ENCODE measurements at regions not wholly inside any gene's neighbourhood (a gene's known extent, or its start where the extent isn't known, plus 50 kb on each side); places are given as distances from the start of the nearest gene placed in this dataset.
A peak's percentile ranks its signal among the peaks of the same experiment; 100 is the strongest.

DNA sequence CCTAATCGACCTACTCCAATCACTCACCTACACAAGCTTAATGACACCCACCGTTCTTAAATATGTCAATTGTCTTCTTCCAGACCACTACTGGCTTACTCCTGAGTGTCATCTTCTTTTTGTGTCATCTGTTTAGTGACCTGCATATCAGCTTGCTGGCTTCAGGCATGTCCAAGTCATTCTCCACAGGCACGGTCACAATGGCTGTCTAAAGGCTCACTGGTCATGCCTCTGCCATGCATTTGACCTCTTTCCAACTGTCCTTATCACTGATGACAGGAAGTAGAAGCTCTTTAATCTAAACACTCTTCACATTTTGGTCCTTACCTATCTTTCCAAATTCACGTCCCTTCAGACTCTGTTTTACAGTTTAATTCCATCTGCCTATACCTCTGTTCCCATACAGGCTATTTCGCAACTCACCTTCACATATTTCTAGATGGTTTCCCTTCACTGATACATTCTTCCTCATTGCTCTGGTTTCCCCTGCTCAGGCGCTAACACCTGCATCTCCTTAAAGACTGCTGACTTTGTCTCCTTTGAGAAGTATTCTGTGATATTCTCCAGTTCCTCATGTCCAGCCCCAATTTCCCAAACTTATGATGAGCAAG, 217.5 kb downstream of the TRIB2 start:
- no peak for DNase-seq

- DNase-seq = no peak
Measured at GRCh38 chr2:12935222-12935621, 218.5 kb downstream of the TRIB2 start.

DNA sequence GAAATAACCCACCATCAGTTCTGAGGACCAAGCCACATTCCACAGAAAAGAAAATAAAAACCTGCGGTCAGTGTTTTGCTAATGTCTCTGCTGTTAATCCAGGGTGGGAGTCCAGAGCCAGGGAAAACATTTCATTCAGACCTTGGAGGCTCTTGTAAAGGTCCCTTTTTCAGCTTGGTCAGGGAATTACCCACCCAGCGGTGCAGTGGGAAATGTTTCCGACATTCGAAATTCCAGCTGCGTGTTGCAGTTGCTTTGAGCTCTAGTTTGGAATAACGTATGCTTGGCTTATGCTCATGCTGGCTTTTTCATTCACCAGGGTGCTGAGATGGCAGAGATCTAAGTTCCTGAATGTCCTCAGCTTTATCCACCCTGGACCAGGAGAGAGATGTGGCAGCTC, 219.1 kb downstream of the TRIB2 start:
- no peak for DNase-seq

GRCh38 chr2:12941203-12941602, 224.5 kb downstream of the TRIB2 start:
- no peak for DNase-seq

DNA sequence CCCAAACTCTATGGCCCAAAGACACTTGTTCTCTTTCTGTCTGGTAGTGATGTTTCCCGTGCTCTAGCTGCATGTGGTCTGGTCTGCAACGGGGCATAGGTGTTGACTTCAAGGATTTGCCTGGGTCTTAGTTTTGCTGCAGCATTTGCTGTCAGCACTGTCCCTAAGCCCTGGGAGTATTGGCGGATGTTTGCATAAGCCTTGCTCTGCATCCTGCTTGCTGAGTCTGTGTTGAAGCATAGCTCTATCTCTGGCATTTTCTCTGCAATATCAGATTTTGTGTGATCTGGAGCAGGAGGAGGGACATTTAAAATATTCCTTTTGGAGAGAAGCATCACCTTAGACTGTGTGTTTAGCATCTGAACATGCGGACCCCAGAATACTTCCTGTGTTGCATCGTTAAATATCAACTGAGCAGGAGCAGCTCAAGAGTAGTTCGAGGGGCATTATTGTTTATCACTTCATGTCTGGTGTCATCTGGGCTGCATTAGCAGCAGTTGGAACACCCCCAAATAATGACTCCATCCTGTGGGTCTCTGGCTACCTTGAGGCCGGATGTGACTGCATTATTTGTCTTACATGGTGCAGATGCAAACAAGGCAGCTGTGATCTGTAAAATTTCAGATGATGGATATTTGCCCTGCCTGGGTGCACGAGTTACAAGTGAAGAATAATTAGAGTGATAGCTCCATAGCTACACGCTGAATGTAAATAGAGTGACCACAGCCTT, 231.7 kb downstream of the TRIB2 start:
- no peak for DNase-seq

DNA sequence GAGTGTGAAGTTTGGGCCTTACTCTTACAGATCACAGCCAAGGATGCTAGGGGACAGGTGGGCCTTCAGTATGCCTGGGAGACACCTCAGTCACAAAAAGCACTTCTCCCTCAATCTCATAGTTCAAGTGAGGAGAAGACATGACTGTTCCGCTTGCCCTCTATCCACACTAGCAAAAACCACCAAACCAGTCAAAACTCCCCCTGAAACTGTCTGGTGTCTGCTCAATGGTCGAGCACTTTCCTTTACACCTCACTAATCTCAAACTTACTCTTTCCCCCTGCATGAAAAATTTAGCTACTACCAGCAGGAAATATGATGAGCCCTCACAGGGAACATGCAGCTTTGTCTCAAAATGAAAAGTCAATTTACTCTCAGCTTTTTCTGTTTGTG, 232.2 kb downstream of the TRIB2 start:
- DNase-seq = peak; percentile 29

DNA sequence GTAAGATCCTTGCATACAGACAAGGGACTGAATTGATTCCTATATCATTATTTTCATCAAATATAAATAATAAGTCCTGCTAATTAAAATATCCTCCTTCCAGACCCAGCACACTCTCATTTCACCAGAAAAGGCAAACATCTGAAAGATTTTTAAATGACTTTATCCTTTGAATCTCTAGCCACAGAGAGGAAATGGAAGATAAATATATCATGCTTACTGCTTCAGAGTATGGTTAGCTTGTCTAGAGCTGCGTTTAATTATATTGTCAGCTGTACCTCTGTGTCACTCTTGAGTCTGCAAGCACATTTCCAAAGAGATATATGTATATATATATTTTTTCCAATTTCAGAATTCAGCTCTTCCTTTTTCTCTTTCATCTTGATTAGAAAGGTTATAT, 232.7 kb downstream of the TRIB2 start:
- no peak for DNase-seq

- DNase-seq = no peak
Measured at GRCh38 chr2:12950174-12950573, 233.4 kb downstream of the TRIB2 start.

DNA sequence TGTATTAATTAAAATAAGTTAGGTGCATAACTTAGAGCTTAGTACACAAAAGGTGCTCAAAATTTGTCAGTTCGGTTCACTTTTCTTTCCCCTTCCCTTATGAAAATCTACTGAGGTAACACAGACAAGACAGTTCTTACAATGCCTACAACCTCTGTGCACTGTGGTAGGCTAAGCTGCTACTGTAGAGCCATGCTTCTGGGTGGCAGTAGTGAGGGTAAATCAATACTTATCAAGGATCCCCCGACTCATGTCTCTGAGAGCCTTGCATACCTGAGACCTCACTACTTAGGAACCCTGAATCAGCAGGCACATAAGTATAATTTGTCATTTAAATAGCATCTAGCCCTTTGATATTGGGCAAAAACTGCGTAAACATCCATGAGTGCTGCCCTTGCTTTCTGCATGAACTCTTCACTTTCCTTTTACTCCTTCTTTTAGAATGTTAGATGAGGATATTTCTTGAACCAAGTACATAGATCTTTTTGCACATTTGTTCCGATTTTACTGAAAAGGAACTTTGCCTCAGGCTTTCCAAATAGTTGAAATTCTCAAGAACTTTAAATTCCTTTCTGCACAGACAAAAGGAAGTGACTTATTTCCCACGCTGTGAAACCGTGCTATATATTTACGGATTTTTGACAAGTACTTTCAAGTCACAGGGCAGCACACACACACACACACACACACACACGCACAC, 234.4 kb downstream of the TRIB2 start:
- DNase-seq = no peak

DNA sequence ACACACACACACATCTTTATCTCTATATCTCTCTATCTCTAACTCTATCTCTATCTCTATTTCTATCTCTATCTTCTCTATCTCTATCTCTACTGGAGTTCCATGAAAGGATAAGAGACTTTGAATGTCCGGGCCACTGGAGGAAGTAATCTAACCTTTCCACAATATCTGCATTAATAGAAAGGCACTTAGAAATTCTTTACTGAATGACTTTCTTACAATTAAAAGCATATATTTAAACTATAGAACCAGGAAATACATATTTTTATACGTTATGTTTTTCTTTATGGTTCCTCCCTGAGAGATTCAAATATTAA, 234.9 kb downstream of the TRIB2 start:
- DNase-seq = no peak

GRCh38 chr2:12953596-12953995, 236.9 kb downstream of the TRIB2 start:
- DNase-seq = no peak

- no peak for DNase-seq
Measured at GRCh38 chr2:12955864-12956263, 239.1 kb downstream of the TRIB2 start.

GRCh38 chr2:12957251-12957650, 240.5 kb downstream of the TRIB2 start:
- DNase-seq = no peak

- no peak for DNase-seq
Measured at GRCh38 chr2:12959935-12960334, 243.2 kb downstream of the TRIB2 start.

DNA sequence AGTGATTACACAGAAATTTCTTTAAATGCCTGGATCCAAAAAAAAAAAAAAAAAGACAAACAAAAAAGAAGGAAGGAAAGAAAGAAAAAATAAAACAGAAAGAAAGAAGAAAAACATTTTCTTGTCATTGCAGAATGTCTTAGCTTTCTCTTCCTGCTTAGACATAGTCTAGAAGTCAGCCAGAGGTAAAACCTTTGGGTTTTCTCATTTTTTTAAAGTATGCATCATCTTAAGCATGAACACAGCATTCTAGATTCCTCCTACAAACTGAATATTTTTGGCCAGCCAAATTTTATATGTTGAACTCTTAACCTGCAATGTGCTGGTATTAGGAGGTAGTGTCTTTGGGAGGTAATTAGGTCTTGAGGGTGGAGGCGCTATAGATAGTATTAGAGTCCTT, 243.9 kb downstream of the TRIB2 start:
- no peak for DNase-seq

DNA sequence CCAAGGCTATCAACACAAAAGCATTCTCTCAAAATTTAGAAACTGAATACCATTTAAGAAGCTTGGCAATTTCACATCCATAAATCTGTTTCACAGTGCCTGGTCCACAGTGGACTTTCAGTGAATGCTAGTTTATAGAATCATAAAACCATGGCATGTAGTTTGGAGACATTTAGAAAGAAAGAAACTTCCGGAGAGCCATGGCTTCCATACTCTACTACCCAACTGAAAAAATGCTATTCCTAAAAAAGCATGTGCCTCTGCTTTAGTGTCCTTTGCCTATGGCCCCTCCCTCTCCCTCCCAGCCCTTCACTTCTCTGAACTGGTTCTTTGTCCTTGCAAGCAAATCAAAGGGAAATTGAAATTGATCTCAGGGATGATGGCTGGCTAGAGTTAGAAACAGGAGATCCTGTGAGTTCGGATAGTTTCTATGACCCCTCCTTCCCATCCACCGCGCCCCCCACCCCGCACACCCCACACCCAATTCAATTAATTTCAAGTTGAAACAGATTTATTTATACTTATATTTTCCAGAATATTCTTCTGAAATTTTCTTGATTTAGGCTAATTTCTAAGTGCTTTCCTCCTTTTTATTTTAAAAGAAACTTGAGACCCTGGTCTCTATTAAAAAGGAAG, 248.3 kb downstream of the TRIB2 start:
- no peak for DNase-seq

GRCh38 chr2:12965540-12966269, 249.0 kb downstream of the TRIB2 start:
- DNase-seq = no peak

DNA sequence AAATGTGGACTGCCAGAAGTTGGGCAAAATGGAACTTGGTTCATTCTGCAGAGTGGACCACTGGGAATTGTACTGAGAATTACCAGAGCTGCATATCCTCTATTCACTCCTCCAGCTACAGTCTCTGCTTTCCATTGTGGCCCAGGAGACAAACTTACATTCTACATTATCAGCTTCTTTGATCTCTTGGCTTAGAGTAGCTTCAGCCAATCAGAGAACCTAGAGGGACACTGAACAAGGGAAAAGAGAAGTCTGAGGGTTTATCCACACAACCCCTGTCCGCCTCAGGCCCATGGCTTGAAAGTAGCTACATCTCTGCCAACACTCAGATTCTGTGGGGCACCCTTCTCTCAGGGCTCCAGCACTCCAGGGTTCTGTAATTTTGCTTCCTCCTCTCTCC, 251.1 kb downstream of the TRIB2 start:
- DNase-seq = no peak

GRCh38 chr2:12968399-12968798, 251.7 kb downstream of the TRIB2 start:
- DNase-seq = no peak

DNA sequence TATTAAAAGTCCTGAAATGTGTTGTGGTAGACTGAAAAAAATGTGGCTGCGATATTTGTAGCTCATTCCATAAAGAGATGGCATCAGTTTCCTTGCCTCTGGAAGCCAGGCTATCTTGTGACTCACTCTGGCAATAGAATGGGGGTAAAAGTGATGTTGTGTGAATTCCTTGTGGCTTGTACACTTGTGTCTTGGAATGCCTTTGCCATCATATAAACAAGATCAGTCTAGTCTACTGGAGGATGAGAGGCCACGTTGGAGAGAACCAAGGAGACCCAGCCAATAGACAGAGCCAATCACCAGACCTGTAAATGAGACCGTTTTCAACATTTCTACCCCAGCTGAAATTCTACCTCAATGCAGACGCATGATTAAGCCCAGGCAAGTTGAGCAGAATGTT, 254.1 kb downstream of the TRIB2 start:
- DNase-seq = no peak

GRCh38 chr2:12971581-12972365, 255.0 kb downstream of the TRIB2 start:
- DNase-seq = no peak

DNA sequence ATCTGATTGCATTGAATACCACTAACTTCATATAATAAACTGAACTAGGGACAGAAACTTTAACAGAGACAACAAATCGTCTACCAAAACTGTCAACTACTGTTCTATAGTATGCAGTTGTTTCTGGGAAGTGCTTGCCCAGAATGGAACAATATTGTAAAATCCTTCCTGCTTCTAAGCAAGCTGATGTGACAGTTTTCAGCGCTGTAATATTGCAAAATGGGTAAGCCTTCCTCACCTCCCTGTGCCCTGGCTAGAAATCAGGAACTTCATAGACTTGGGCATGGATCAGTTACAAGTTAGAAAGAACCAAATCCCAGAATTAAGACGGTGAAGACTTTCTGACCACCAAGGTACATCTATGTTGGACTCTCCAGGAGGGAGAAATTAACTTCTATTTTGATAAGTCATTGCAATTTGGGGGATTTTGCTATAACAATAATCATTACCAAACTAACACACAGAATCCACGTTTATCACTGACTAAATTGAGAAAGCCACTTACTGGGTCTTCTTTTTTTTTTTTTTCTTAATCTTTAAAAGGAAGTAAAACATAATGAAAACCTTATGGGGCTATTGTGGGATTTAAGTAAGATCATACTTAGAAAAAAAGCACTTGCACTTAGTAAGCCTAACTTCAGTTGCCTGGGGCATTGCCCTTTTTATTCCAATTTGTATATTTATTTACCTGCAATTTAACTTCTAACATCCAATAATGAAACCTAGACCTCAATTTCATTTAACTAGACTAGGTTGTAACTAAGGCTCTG, 261.5 kb downstream of the TRIB2 start:
- DNase-seq = no peak

All from activated CD4-positive, alpha-beta T cell treated with anti-CD3 and anti-CD28 coated beads for 48 hours (primary cell).